ENCODE measurements at regions not wholly inside any gene's neighbourhood (a gene's known extent, or its start where the extent isn't known, plus 50 kb on each side); places are given as distances from the start of the nearest gene placed in this dataset.

- Histone ChIP-seq H3K36me3 (ENCODE audit: control insufficient read depth, insufficient read depth, low read length) (no peaks in the 10 kb centered on the region), H3K9ac (ENCODE audit: extremely low read depth, low read length, poor library complexity, severe bottlenecking) (no peak overlapping the region), H3K4me3 (ENCODE audit: low read length) (no peak overlapping the region), H3K27me3 (ENCODE audit: control insufficient read depth, insufficient read depth, low read length, poor library complexity, severe bottlenecking) (no peaks in the 10 kb centered on the region), H3K27ac (ENCODE audit: low read depth, low read length) (no peak overlapping the region), H3K9me3 (ENCODE audit: control insufficient read depth, low read length) (no peaks in the 10 kb centered on the region), H3K4me1 (ENCODE audit: control insufficient read depth, insufficient read depth, low read length) (no peaks in the 10 kb centered on the region)
- Mint-ChIP-seq H3K27me3 (ENCODE audit: insufficient read depth) (no peaks in the 10 kb centered on the region), H3K36me3 (ENCODE audit: low read depth) (no peaks in the 10 kb centered on the region), H3K27ac (no peak overlapping the region), H3K9me3 (peaks cover 7% of the 10 kb centered on the region), H3K4me3 (no peak overlapping the region), H3K4me1 (no peaks in the 10 kb centered on the region)
- WGBS, 2 experiments (ENCODE audit: insufficient coverage in 1 of 2, insufficient read length in 1 of 2), result 83 to 100% methylated on average over 1 of the region's 1 CpG
- no peak for DNase-seq
- no peak for TF ChIP-seq CTCF (conservative IDR thresholded peaks at IDR 0.05)
Observed at GRCh38 chr2:51888120-51888519, 856.2 kb upstream of the NRXN1 start.

- Histone ChIP-seq H3K9me3 (ENCODE audit: control insufficient read depth, low read length) (peaks cover 5% of the 10 kb centered on the region), H3K9ac (ENCODE audit: extremely low read depth, low read length, poor library complexity, severe bottlenecking) (no peak overlapping the region), H3K36me3 (ENCODE audit: control insufficient read depth, insufficient read depth, low read length) (no peaks in the 10 kb centered on the region), H3K4me1 (ENCODE audit: control insufficient read depth, insufficient read depth, low read length) (no peaks in the 10 kb centered on the region), H3K27me3 (ENCODE audit: control insufficient read depth, insufficient read depth, low read length, poor library complexity, severe bottlenecking) (no peaks in the 10 kb centered on the region), H3K4me3 (ENCODE audit: low read length) (no peak overlapping the region), H3K27ac (ENCODE audit: low read depth, low read length) (no peak overlapping the region)
- 86 to 100% methylated on average over 2 to 3 of the region's 3 CpGs for WGBS, 2 experiments (ENCODE audit: insufficient coverage in 1 of 2, insufficient read length in 1 of 2)
- H3K36me3 Mint-ChIP-seq (ENCODE audit: low read depth), result no peaks in the 10 kb centered on the region
- no peaks in the 10 kb centered on the region for H3K27me3 Mint-ChIP-seq (ENCODE audit: insufficient read depth)
- no peak for TF ChIP-seq CTCF (conservative IDR thresholded peaks at IDR 0.05)
- no peaks in the 10 kb centered on the region for H3K4me1 Mint-ChIP-seq
- peaks cover 17% of the 10 kb centered on the region for H3K9me3 Mint-ChIP-seq
- no peak overlapping the region for H3K4me3 Mint-ChIP-seq
- no peak overlapping the region for H3K27ac Mint-ChIP-seq
- no peak for DNase-seq
Observed at GRCh38 chr2:51881673-51882072, 849.7 kb upstream of the NRXN1 start.

GRCh38 chr2:51880153-51880552 is 848.2 kb upstream of the NRXN1 start:
- Histone ChIP-seq H3K4me3 (ENCODE audit: low read length) (no peak overlapping the region), H3K9ac (ENCODE audit: extremely low read depth, low read length, poor library complexity, severe bottlenecking) (no peak overlapping the region), H3K4me1 (ENCODE audit: control insufficient read depth, insufficient read depth, low read length) (no peaks in the 10 kb centered on the region), H3K36me3 (ENCODE audit: control insufficient read depth, insufficient read depth, low read length) (no peaks in the 10 kb centered on the region), H3K9me3 (ENCODE audit: control insufficient read depth, low read length) (peaks cover 5% of the 10 kb centered on the region), H3K27me3 (ENCODE audit: control insufficient read depth, insufficient read depth, low read length, poor library complexity, severe bottlenecking) (no peaks in the 10 kb centered on the region), H3K27ac (ENCODE audit: low read depth, low read length) (no peak overlapping the region)
- 100% methylated on average over 1 of the region's 1 CpG; no CpG with 5 or more reads in 1 of the 2 experiments for WGBS, 2 experiments (ENCODE audit: insufficient coverage in 1 of 2, insufficient read length in 1 of 2)
- no peaks in the 10 kb centered on the region for H3K36me3 Mint-ChIP-seq (ENCODE audit: low read depth)
- H3K9me3 Mint-ChIP-seq, result peaks cover 17% of the 10 kb centered on the region
- no peak overlapping the region for H3K27ac Mint-ChIP-seq
- no peak for TF ChIP-seq CTCF (conservative IDR thresholded peaks at IDR 0.05)
- no peaks in the 10 kb centered on the region for H3K4me1 Mint-ChIP-seq
- DNase-seq, result no peak
- H3K4me3 Mint-ChIP-seq, result no peak overlapping the region
- H3K27me3 Mint-ChIP-seq (ENCODE audit: insufficient read depth), result no peaks in the 10 kb centered on the region
